ENCODE measurements at regions not wholly inside any gene's neighbourhood (a gene's known extent, or its start where the extent isn't known, plus 50 kb on each side); places are given as distances from the start of the nearest gene placed in this dataset.
"Not testable (repeated sequence)": the region's sequence is repeated elsewhere in the genome, so short reads cannot be mapped to it uniquely, and the experiment has no call there.

GRCh38 chr9:2354216-2354615, 267.4 kb upstream of the VLDLR start:
- DNase-seq (ENCODE audit: low read depth in 2 of 2) = no peak

DNA sequence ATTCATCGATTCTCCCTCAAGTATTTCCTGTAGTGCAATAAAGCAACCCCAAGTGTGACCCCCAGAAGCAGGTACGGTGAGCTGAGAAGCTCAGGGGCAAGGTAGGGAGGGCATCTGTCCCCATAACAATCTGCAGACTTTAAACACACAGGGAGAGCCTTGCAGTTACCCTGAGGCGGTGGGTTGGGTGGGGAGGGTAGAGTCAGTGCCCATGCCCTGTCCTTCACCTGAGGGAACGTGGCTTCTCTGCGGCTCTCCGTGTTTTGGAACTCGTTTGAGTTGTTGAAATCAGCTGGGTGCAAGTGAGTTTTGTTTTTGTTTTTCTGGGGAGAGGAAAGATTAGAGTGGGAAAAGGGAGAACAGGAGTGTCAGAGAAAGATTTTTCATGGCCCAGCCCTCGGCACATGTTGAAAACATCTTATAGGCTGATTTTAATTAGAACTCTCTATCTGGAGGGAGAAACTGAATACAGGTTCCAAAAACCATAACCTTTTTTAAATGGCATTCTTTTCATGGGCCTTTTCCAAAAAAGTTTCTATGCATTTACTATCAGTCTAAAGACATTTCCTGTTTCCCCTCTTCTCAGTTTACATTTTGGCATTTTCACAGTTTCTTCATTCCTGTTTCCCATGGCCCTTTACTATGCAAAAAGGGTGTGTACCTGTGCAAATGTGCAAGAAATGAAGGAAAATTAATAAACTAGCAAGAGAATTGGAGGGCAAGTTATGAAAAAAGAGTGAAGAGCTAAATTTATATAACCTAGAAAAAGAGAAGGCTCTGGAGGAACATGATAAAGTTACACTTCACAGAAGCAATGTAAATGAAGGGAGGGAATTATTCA, 266.5 kb upstream of the VLDLR start:
- DNase-seq (ENCODE audit: low read depth in 2 of 2) = no peak

GRCh38 chr9:2355697-2355983, 265.9 kb upstream of the VLDLR start:
- DNase-seq (ENCODE audit: low read depth in 2 of 2) = no peak

DNA sequence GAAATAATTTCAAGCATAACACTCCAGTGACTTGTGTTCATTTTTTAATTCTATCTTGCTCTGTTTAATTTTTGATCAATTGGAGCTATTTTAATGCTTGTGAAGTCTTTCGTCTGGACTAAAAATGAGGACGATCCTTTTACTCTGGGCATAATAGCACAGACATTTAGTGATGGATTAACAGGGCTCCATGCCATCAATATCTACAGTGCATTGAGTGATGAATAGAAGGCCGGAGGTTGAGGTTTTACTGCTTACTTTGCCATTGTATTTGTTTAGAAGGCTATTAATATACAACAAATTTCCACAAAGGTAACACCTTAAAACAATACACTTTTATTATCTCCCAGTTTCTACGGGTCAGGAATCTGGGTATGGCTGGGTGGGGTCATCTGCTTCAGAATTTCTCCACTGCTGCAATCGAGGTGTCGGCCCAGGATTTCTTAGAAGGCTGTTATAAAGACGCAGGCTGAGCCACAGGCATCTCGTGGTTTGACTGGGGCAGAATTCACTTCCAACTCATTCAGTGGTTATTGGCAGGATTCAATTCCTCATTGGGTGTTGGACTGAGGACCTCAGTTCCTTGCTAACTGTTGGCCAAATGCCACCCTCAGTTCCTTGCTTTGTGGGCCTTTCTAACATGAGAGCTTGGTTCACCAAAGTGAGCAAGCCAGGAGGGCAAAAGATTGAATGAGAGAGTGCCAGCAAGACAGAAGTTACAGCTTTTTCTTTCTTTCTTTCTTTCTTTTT, 265.4 kb upstream of the VLDLR start:
- DNase-seq (ENCODE audit: low read depth in 2 of 2) = no peak

GRCh38 chr9:2359891-2360471, 261.6 kb upstream of the VLDLR start:
- DNase-seq (ENCODE audit: low read depth in 2 of 2) = no peak

DNA sequence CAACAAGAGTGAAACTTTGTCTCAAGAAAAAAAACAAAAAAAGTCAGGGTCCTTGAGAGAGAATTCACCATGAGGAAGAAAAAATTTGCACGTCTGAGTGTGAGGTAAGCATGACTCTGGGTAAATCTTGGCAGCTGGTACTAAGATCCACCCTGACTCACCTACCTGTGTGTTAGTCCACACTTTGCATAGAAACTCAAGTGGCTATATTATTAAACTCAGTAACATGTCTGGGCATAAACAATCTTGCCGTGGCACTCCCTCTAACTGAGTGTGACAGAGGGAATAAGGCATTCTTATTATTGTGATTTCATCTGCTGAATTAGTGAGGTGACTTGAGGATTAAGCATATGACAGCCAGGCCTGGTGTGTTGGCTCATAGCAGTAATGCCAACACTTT, 259.4 kb upstream of the VLDLR start:
- DNase-seq (ENCODE audit: low read depth in 2 of 2) = no peak

- no peak for DNase-seq (ENCODE audit: low read depth in 2 of 2)
Measured at GRCh38 chr9:2363138-2363745, 258.3 kb upstream of the VLDLR start.

GRCh38 chr9:2363781-2364180, 257.8 kb upstream of the VLDLR start:
- DNase-seq (ENCODE audit: low read depth in 2 of 2) = no peak

DNA sequence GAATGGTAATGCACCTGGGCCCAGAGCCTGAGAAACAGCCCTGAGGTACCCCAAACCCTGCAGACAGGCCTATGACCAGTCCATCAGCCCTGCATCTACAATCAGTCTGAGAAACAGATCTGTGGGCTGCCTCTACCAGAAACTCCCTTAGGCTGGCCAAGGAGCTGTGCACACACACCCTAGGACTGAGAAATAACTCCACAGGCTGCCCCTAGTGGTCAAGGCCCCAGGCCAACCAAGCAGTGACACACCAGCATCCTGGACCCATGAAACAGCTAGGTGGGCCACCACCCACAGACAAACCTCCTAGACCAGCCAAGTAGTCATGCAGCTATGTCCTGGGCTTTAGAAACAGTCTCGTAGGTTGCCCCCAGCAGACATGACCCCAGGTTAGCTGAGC, 253.6 kb upstream of the VLDLR start:
- DNase-seq (ENCODE audit: low read depth in 2 of 2) = no peak

DNA sequence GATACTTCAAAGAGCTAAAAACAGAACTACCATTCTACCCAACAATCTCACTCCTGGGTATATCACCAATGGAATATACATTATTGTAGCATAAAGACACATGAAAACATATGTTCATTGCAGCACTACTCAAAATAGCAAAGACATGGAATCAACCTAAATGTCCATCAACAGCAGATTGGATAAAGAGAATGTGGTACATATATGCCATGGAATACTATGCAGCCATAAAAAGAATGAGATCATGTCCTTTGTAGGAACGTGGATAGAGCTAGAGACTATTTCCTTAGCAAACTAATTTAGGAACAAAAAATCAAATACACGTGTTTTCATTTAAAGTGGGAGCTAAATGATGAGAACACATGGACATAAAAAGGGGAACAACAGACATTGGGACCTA, 247.9 kb upstream of the VLDLR start:
- no peak for DNase-seq (ENCODE audit: low read depth in 2 of 2)

- DNase-seq (ENCODE audit: low read depth in 2 of 2) = no peak
Measured at GRCh38 chr9:2375114-2375513, 246.5 kb upstream of the VLDLR start.

GRCh38 chr9:2377117-2377516, 244.5 kb upstream of the VLDLR start:
- no peak for DNase-seq (ENCODE audit: low read depth in 2 of 2)

DNA sequence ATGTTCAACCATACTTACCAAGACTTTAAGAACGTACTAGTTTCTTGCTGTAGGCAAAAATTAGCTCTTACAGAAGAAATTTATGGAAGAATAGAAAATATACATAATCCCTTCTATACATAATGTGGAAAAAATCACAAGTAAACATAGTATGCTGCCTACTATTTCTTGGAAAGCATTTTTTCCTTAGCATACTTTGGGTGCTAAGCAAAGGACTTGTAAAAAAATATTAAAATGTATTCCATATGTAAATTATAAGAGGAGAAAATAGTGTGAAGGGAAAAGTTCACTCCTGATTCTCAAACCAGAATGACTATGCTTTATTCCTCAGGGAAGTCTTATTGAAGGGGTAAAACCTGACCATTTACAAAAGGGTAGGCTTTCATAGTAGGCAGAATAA, 243.8 kb upstream of the VLDLR start:
- DNase-seq (ENCODE audit: low read depth in 2 of 2) = no peak

DNA sequence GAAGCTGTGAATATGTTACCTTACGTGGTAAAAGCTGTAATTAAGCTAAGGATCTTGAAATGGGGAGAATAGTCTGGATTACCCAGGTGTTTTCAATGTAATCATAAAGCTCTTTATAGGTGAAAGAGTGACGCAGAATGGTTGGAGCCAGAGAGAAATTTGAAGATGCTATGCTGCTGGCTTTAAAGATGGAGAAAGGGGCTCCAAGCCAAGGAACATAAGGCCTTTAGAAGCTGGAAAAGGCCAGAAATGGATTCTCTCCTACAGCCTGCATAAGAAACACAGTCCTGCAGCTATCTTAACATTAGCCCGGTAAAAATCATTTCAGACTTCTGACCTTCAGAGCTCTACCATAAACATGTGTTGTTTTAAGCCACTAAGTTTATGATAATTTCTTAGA, 243.3 kb upstream of the VLDLR start:
- DNase-seq (ENCODE audit: low read depth in 2 of 2) = no peak

- DNase-seq (ENCODE audit: low read depth in 2 of 2) = no peak
Measured at GRCh38 chr9:2378816-2379215, 242.8 kb upstream of the VLDLR start.

DNA sequence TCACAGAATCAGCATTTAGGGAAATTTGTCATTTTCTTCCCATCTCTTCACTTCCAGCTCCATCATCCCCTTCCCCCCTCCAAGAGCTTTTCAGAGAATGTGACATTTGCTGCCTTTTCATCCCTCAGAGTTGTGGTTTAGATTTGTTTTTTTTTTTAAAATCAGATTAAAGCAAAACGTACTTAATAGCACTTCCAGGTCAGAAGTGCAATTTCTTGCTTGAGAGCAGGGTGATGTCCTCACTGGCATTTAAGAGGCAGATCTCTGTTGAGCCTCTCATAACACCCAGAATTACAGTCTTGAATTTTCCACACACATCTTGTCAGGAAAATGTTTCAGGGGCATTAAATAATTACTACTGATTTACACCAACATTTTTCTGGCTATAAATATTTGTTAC, 236.8 kb upstream of the VLDLR start:
- DNase-seq (ENCODE audit: low read depth in 2 of 2) = no peak

GRCh38 chr9:2385746-2386145, 235.8 kb upstream of the VLDLR start:
- DNase-seq (ENCODE audit: low read depth in 2 of 2) = no peak

GRCh38 chr9:2386566-2386965, 235.0 kb upstream of the VLDLR start:
- DNase-seq (ENCODE audit: low read depth in 2 of 2) = no peak

DNA sequence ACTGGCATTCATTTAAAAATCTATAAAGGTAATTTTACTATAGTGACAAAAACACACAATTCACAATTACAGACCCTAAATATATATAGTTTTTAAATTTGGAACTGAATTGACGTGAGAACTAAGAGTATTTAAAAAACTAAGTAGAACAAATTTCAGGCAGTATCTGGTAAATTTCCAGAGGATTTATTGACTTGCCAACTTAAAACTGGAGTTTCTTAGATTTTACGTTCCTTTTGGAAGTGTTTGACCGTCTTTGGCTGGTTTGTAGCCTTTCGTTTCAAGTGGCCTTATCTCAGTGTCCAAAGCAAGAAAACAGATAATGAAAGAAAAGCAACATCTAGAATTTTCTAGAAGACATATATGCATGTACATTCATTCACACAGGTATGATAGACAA, 234.4 kb upstream of the VLDLR start:
- no peak for DNase-seq (ENCODE audit: low read depth in 2 of 2)

GRCh38 chr9:2389404-2389803, 232.2 kb upstream of the VLDLR start:
- DNase-seq (ENCODE audit: low read depth in 2 of 2) = no peak

DNA sequence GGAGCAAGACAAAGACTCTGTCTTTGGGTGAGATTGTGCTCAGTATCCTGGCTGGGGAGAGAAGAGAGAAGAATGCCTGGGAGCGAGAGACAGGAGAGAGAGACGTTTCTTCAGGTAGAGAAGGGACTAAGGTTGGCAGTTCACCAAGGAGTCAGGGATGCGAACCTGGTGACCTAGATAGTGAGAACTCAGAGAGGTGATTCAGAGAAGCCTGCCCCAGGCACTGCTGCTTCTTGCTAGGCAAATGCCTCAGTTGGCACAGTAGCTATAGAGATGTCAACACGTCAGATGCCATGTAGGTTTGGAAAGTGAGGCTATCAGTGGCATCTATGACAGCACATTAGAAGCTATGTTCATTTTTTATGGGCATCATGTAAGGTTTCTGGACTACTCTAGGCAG, 231.6 kb upstream of the VLDLR start:
- DNase-seq (ENCODE audit: low read depth in 2 of 2) = no peak

DNA sequence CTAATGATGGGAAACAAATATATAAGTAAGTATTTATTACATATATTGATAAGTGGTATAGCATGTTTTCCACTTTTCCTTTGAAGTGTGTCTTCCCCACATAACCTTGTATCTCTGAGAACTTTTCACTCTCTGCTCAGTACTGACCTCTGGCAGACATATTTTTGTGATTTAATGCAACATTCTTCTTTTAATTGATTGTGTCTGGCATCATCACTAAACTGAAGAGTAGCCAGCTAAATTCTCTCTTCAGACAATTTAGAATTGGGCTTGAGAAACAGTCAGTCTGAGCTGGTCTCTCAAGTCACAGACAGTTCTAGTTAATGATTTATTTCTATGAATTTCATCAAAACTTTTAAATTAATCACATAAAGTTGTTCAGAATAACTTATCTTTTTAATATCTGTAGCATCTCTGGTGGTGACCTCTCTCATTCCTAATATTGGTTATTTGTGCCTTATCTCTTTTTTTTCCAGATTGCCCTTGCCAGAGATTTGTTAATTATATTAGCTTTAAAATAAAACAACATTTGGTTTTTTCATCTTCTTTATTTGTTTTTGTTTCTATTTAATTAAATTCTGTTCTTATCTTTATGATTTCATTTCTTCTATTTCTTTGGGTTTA, 230.0 kb upstream of the VLDLR start:
- not testable (repeated sequence) for DNase-seq (ENCODE audit: low read depth in 2 of 2)

Data from stimulated activated CD8-positive, alpha-beta memory T cell treated with anti-CD3 and anti-CD28 coated beads, Interleukin-15, amount 100 ng/mL, for 4 hours (primary cell).